HepG2 (cell line): ENCODE measurements at regions not wholly inside any gene's neighbourhood (a gene's known extent, or its start where the extent isn't known, plus 50 kb on each side); places are given as distances from the start of the nearest gene placed in this dataset.

Experiments
- POLR2AphosphoS5 ChIP-seq: IDR thresholded peaks from 2 replicates; pipeline ENCODE4 v1.6.1; 2012; ENCODE audit warnings: low read depth, low read length
- RBM22 ChIP-seq: fragments of 200-400 bp; formaldehyde crosslinking; optimal IDR thresholded peaks from 2 replicates; pipeline ENCODE3; 2017; ENCODE audit warnings: mild to moderate bottlenecking, low read length, moderate library complexity
- ZBTB26 ChIP-seq: IDR thresholded peaks from 2 replicates; pipeline ENCODE4 v1.6.1; 2016; ENCODE audit warnings: missing compliant biosample characterization, missing genetic modification reagents, borderline replicate concordance

- TF ChIP-seq POLR2AphosphoS5, result no peak
- TF ChIP-seq ZBTB26 (CRISPR knock-in tag), result no peak
- no peak for TF ChIP-seq RBM22
Measured at GRCh38 chr7:89800761-89801160, 353.5 kb upstream of the STEAP1 start.
